Epithelial cell of proximal tubule (primary cell): ENCODE measurements at regions not wholly inside any gene's neighbourhood (a gene's known extent, or its start where the extent isn't known, plus 50 kb on each side); places are given as distances from the start of the nearest gene placed in this dataset.

Experiments
- DNase-seq: peaks from one replicate; pipeline ENCODE4 v3.0.0-alpha.2; 2011; ENCODE audit warnings: low read depth
- H3K4me3 ChIP-seq: 2 replicates; pipeline ENCODE4 v1.5.1; 2011; ENCODE audit warnings: low read depth, mild to moderate bottlenecking, low read length
- CTCF ChIP-seq: conservative IDR thresholded peaks from 2 replicates; pipeline ENCODE4 v1.5.1; 2012; ENCODE audit warnings: low read depth, mild to moderate bottlenecking, low read length

DNA sequence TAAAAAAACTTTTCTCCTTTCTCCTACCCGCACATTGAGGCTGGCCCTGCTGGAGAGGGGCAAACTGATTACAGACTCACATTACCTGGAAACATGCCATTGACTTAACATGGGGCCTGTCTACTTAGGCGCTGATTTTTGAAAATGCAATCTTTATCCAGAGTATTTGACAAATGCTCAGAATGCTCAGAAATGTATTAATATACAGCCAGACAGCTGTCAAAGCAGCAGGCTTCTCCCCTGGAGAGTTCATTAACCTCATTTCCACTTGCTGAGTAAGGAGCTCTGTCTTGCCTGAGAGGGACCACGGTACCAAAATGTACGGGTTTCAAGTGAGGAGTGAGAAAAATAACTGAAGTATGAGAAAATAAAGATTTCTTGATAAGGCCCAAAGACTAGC lies 95.7 kb downstream of the PAX1 start:
- H3K4me3 ChIP-seq = no peak overlapping the region
- no peak for DNase-seq
- no peak for TF ChIP-seq CTCF

DNA sequence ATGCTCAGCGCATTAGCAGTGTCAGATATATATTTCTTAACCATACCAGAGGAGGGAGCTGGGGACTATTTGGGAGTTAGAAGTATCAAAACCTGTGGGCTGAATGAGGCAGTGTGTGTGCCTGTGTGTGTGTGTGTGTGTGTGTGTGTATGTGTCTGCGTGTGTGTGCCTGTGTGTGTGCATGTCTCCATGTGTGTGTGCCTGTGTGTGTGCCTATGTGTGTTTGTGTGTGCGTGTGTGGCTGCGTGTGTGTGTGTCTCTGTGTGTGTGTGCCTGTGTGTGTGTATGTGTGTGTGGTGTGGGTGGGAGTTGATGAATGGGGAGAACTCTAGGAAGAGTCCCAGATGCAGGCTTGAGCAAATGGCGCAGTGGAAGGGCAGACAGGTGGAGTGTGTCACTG lies 92.9 kb downstream of the PAX1 start:
- TF ChIP-seq CTCF = no peak
- no peak overlapping the region for H3K4me3 ChIP-seq
- DNase-seq = no peak

DNA sequence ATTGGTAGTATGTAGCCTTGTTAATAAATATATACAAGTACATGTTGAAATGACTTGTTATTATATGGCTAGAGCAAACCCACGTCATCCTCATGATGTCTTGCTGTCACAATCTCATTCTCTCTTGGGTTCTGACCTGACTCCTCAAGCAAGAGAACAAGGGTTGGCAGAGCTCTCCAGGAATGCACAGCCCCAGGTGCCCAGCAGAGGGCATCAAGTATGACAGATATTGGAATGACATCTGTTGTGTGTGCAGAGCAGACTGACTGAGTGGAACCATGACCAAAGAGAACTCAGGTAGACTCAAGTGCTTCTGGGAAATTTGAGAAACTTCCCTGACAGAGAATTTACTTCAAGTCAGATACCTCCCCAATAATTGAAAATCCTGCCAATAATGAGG lies 90.6 kb downstream of the PAX1 start:
- no peak for DNase-seq
- peak; percentile 25 for TF ChIP-seq CTCF
- no peak overlapping the region for H3K4me3 ChIP-seq

- TF ChIP-seq CTCF = no peak
- no peak overlapping the region for H3K4me3 ChIP-seq
- no peak for DNase-seq
These were observed 82.6 kb downstream of the PAX1 start for GRCh38 chr20:21788082-21788481.

DNA sequence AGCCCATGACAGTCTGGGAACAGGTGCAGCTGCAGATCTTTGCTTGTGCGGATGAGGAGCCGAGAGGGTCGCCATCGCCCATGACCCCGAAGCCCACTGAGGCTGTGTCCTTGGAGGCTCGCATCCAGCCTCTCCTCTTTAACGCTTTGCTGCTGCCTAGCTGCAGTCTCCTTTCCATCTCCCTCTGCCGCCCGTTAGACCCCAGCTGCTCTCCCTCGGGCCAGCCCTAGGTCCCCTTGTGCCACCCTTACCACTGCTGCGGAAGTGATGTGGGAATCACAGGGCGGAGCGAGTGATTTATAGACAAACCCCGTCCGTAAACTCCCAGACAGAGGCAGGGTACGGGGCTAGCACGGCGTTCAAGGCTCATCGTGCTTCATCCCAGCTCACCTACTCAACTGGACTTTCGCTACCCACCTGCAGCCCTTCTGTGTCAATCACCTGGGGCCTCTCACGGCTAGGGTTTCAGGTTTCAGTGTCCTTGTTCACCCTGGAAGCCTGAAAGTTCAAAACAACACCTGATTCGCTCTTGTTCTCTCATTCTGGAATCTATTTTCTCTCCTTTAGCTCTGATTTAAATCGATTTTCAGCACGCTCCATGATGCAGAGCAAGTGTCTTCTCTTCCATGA lies 76.1 kb downstream of the PAX1 start:
- no peak for TF ChIP-seq CTCF
- no peak for DNase-seq
- H3K4me3 ChIP-seq = no peak overlapping the region

- no peak for DNase-seq
- TF ChIP-seq CTCF = no peak
These were observed 75.1 kb downstream of the PAX1 start for GRCh38 chr20:21780528-21780927.

More at GRCh38 chr20:21780528-21780927, 75.1 kb downstream of the PAX1 start:
- H3K4me3 ChIP-seq = no peak overlapping the region
